SU-DHL-6 (cell line): ENCODE measurements at regions not wholly inside any gene's neighbourhood (a gene's known extent, or its start where the extent isn't known, plus 50 kb on each side); places are given as distances from the start of the nearest gene placed in this dataset.

Source experiments
- EZH2phosphoT487 ChIP-seq: fragments of 200-600 bp; sonication (generic), shearing (Covaris generic); conservative IDR thresholded peaks from 2 replicates; pipeline ENCODE4 v1.6.1; 2018; ENCODE audit warnings: mild to moderate bottlenecking, antibody characterized with exemption, low read length, moderate library complexity, mixed read lengths
- TF ChIP-seq, protein P1 (sequence below): fragments of 200-600 bp; sonication (generic); IDR thresholded peaks from one replicate; pipeline ENCODE4 v1.5.1; 2017; ENCODE audit warnings: antibody characterized with exemption, mild to moderate bottlenecking, low read length, moderate library complexity; ENCODE audit not compliant: insufficient read depth, poor library complexity, severe bottlenecking

DNA sequence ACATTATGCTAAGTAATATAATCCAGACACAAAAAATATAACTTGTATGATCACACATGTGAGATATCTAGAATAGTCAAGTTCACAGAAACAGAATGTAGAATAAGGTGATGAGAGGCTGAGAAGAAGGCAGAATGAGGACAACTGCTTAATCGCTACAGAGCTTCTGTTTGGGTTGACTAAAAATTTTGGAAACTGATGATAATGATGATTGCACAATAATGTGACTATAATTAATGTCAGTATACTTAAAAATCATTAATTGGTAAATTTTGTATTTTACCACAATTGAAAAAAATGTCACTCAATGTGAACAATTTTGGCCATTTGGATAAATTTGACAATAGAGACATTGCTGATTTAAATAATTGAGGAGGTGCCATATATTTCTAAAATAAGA is 1374.4 kb upstream of the CDH8 start:
- TF ChIP-seq, protein P1, sequence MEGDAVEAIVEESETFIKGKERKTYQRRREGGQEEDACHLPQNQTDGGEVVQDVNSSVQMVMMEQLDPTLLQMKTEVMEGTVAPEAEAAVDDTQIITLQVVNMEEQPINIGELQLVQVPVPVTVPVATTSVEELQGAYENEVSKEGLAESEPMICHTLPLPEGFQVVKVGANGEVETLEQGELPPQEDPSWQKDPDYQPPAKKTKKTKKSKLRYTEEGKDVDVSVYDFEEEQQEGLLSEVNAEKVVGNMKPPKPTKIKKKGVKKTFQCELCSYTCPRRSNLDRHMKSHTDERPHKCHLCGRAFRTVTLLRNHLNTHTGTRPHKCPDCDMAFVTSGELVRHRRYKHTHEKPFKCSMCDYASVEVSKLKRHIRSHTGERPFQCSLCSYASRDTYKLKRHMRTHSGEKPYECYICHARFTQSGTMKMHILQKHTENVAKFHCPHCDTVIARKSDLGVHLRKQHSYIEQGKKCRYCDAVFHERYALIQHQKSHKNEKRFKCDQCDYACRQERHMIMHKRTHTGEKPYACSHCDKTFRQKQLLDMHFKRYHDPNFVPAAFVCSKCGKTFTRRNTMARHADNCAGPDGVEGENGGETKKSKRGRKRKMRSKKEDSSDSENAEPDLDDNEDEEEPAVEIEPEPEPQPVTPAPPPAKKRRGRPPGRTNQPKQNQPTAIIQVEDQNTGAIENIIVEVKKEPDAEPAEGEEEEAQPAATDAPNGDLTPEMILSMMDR, result no peak
- no peak for TF ChIP-seq EZH2phosphoT487
